ENCODE measurements at regions not wholly inside any gene's neighbourhood (a gene's known extent, or its start where the extent isn't known, plus 50 kb on each side); places are given as distances from the start of the nearest gene placed in this dataset.

GRCh38 chr4:188328966-188329365, 189.7 kb downstream of the TRIML1 start:
- Histone ChIP-seq H3K9ac (ENCODE audit: insufficient read depth, low read length) (no peak overlapping the region), H3K79me2 (ENCODE audit: control insufficient read depth, insufficient read depth, low read length) (no peaks in the 10 kb centered on the region), H3K4me1 (ENCODE audit: control insufficient read depth, extremely low read depth, insufficient read depth, low read length) (no peaks in the 10 kb centered on the region), H3K4me2 (ENCODE audit: extremely low read depth, insufficient read depth, low read length) (no peak overlapping the region), H3K9me3 (ENCODE audit: control insufficient read depth, insufficient read depth, low read depth, low read length) (no peaks in the 10 kb centered on the region), H3K27me3 (ENCODE audit: control insufficient read depth, insufficient read depth, low read length) (no peaks in the 10 kb centered on the region), H4K20me1 (ENCODE audit: control insufficient read depth, extremely low read depth, insufficient read depth, low read length) (no peaks in the 10 kb centered on the region), H3K4me3 (replicated peaks in 1 of 4; ENCODE audit: control extremely low read depth in 1 of 4, insufficient read depth in 1 of 4, low read depth in 3 of 4, low read length in 4 of 4) (no peak overlapping the region), H3K36me3 (ENCODE audit: control insufficient read depth, insufficient read depth, low read length) (no peaks in the 10 kb centered on the region), H2AFZ (ENCODE audit: low read length) (no peak overlapping the region), H3K27ac (ENCODE audit: insufficient read depth, low read length) (no peak overlapping the region)
- DNase-seq (ENCODE audit: low read depth in 2 of 2) = no peak
- TF ChIP-seq CTCF (conservative IDR thresholded peaks at IDR 0.05 in 1 of 2, IDR thresholded peaks at IDR 0.05 in 1 of 2; ENCODE audit: low read depth in 1 of 2, low read length in 2 of 2) (no peak), EZH2 (IDR thresholded peaks at IDR 0.05; ENCODE audit: low read length, missing control alignments) (no peak)

- Histone ChIP-seq H4K20me1 (ENCODE audit: control insufficient read depth, extremely low read depth, insufficient read depth, low read length) (no peaks in the 10 kb centered on the region), H3K27ac (ENCODE audit: insufficient read depth, low read length) (no peak overlapping the region), H3K9ac (ENCODE audit: insufficient read depth, low read length) (no peak overlapping the region), H3K9me3 (ENCODE audit: control insufficient read depth, insufficient read depth, low read depth, low read length) (no peaks in the 10 kb centered on the region), H3K4me1 (ENCODE audit: control insufficient read depth, extremely low read depth, insufficient read depth, low read length) (no peaks in the 10 kb centered on the region), H3K36me3 (ENCODE audit: control insufficient read depth, insufficient read depth, low read length) (no peaks in the 10 kb centered on the region), H2AFZ (ENCODE audit: low read length) (no peak overlapping the region), H3K27me3 (ENCODE audit: control insufficient read depth, insufficient read depth, low read length) (no peaks in the 10 kb centered on the region), H3K79me2 (ENCODE audit: control insufficient read depth, insufficient read depth, low read length) (no peaks in the 10 kb centered on the region), H3K4me2 (ENCODE audit: extremely low read depth, insufficient read depth, low read length) (no peak overlapping the region), H3K4me3 (replicated peaks in 1 of 4; ENCODE audit: control extremely low read depth in 1 of 4, insufficient read depth in 1 of 4, low read depth in 3 of 4, low read length in 4 of 4) (no peak overlapping the region)
- no peak for DNase-seq (ENCODE audit: low read depth in 2 of 2)
- no peak for TF ChIP-seq EZH2 (IDR thresholded peaks at IDR 0.05; ENCODE audit: low read length, missing control alignments)
- TF ChIP-seq CTCF (conservative IDR thresholded peaks at IDR 0.05 in 1 of 2, IDR thresholded peaks at IDR 0.05 in 1 of 2; ENCODE audit: low read depth in 1 of 2, low read length in 2 of 2) = no peak
Observed at GRCh38 chr4:188329521-188329920, 190.3 kb downstream of the TRIML1 start.

GRCh38 chr4:188332265-188332664, 193.0 kb downstream of the TRIML1 start:
- H3K9ac ChIP-seq (ENCODE audit: insufficient read depth, low read length) = no peak overlapping the region
- no peak overlapping the region for H3K4me2 ChIP-seq (ENCODE audit: extremely low read depth, insufficient read depth, low read length)
- H3K27ac ChIP-seq (ENCODE audit: insufficient read depth, low read length) = no peak overlapping the region
- H2AFZ ChIP-seq (ENCODE audit: low read length) = no peak overlapping the region
- no peaks in the 10 kb centered on the region for H3K9me3 ChIP-seq (ENCODE audit: control insufficient read depth, insufficient read depth, low read depth, low read length)
- TF ChIP-seq EZH2 (IDR thresholded peaks at IDR 0.05; ENCODE audit: low read length, missing control alignments) = no peak
- no peak for TF ChIP-seq CTCF (conservative IDR thresholded peaks at IDR 0.05 in 1 of 2, IDR thresholded peaks at IDR 0.05 in 1 of 2; ENCODE audit: low read depth in 1 of 2, low read length in 2 of 2)
- H3K36me3 ChIP-seq (ENCODE audit: control insufficient read depth, insufficient read depth, low read length) = no peaks in the 10 kb centered on the region
- H3K4me3 ChIP-seq (replicated peaks in 1 of 4; ENCODE audit: control extremely low read depth in 1 of 4, insufficient read depth in 1 of 4, low read depth in 3 of 4, low read length in 4 of 4) = no peak overlapping the region
- no peaks in the 10 kb centered on the region for H3K79me2 ChIP-seq (ENCODE audit: control insufficient read depth, insufficient read depth, low read length)
- no peaks in the 10 kb centered on the region for H3K4me1 ChIP-seq (ENCODE audit: control insufficient read depth, extremely low read depth, insufficient read depth, low read length)
- DNase-seq (ENCODE audit: low read depth in 2 of 2) = no peak
- no peaks in the 10 kb centered on the region for H3K27me3 ChIP-seq (ENCODE audit: control insufficient read depth, insufficient read depth, low read length)
- H4K20me1 ChIP-seq (ENCODE audit: control insufficient read depth, extremely low read depth, insufficient read depth, low read length) = no peaks in the 10 kb centered on the region

Data from fibroblast of lung (primary cell).